MCF 10A (cell line): ENCODE measurements at regions not wholly inside any gene's neighbourhood (a gene's known extent, or its start where the extent isn't known, plus 50 kb on each side); places are given as distances from the start of the nearest gene placed in this dataset.
A peak's percentile ranks its signal among the peaks of the same experiment; 100 is the strongest.

Experiments used
- BruUV-seq: library from RNA; stranded (reverse); fragments of 400-500 nt; replicated peaks from 2 replicates; lab custom pipeline; 2021; lab: Mats Ljungman, UMichigan
- CTCF ChIA-PET: fragments of 300-600 bp; sonication (Branson Sonifier 250); formaldehyde crosslinking; extraction: SDS; loops from one replicate; lab custom pipeline; 2021; ENCODE audit warnings: antibody characterized with exemption, inconsistent platforms; lab: Yijun Ruan, JAX
- POLR2A ChIA-PET: fragments of 300-600, 350-650 bp; sonication (Branson Sonifier 250); formaldehyde crosslinking; extraction: SDS; loops from one replicate; lab custom pipeline; 2020; ENCODE audit warnings: antibody characterized with exemption, inconsistent platforms; lab: Yijun Ruan, JAX
- DNase-seq: peaks from one replicate; pipeline ENCODE4 v3.0.0-alpha.2; 2018; ENCODE audit not compliant: unreplicated experiment
- H3K27ac Mint-ChIP-seq: one replicate; pipeline ENCODE4 v1.8.0; 2022; ENCODE audit warnings: mild to moderate bottlenecking, low read depth, mixed read lengths; ENCODE audit not compliant: unreplicated experiment
- H3K27me3 Mint-ChIP-seq: one replicate; pipeline ENCODE4 v1.8.0; 2022; ENCODE audit warnings: mixed read lengths; ENCODE audit not compliant: insufficient read depth, unreplicated experiment
- H3K36me3 Mint-ChIP-seq: one replicate; pipeline ENCODE4 v1.8.0; 2022; ENCODE audit warnings: mild to moderate bottlenecking, moderate library complexity, mixed read lengths; ENCODE audit not compliant: insufficient read depth, unreplicated experiment
- H3K4me1 Mint-ChIP-seq: one replicate; pipeline ENCODE4 v1.8.0; 2022; ENCODE audit warnings: mixed read lengths; ENCODE audit not compliant: insufficient read depth, unreplicated experiment
- H3K4me3 Mint-ChIP-seq: one replicate; pipeline ENCODE4 v1.8.0; 2022; ENCODE audit warnings: mild to moderate bottlenecking, moderate library complexity, mixed read lengths; ENCODE audit not compliant: unreplicated experiment
- H3K9me3 Mint-ChIP-seq: one replicate; pipeline ENCODE4 v1.8.0; 2022; ENCODE audit warnings: mixed read lengths; ENCODE audit not compliant: unreplicated experiment
- CTCF ChIP-seq: fragments of 200-600 bp; IDR thresholded peaks from one replicate; pipeline ENCODE4 v1.8.0; 2022; ENCODE audit warnings: antibody characterized with exemption, mild to moderate bottlenecking; ENCODE audit not compliant: unreplicated experiment
- intact Hi-C: fragments of 100-400 bp; cut with micrococcal nuclease; formaldehyde crosslinking; loops from 2 replicates; pipeline ENCODE4 v1.14.1; 2022

- no TSS peak for BruUV-seq
- ChIA-PET POLR2A (no interaction called here), CTCF (interaction anchor here (0.7 kb wide), 1 partner anchor 1113 kb away, joined by 4 read pairs; no protein-coding TSS in a partner anchor)
- Mint-ChIP-seq H3K9me3 (no peaks in the 10 kb centered on the region), H3K4me3 (no peak overlapping the region), H3K27me3 (no peaks in the 10 kb centered on the region), H3K27ac (no peak overlapping the region), H3K4me1 (no peaks in the 10 kb centered on the region), H3K36me3 (no peaks in the 10 kb centered on the region)
- no peak for TF ChIP-seq CTCF
- no peak for DNase-seq
- intact Hi-C loops, result no loop called here
Measured at GRCh38 chr11:45530776-45531175, 134.6 kb downstream of the CHST1 start.

- Mint-ChIP-seq H3K27ac (no peak overlapping the region), H3K4me3 (no peak overlapping the region), H3K27me3 (no peaks in the 10 kb centered on the region), H3K9me3 (no peaks in the 10 kb centered on the region), H3K36me3 (no peaks in the 10 kb centered on the region), H3K4me1 (no peaks in the 10 kb centered on the region)
- CTCF ChIA-PET, result no interaction called here
- no peak for TF ChIP-seq CTCF
- DNase-seq, result no peak
- BruUV-seq, result no TSS peak
- intact Hi-C loops, result no loop called here
- POLR2A ChIA-PET, result no interaction called here
Measured at GRCh38 chr11:45530111-45530510, 135.3 kb downstream of the CHST1 start.

GRCh38 chr11:45528435-45528834 is 137.0 kb downstream of the CHST1 start:
- no peak for DNase-seq
- no peaks in the 10 kb centered on the region for H3K9me3 Mint-ChIP-seq
- no peaks in the 10 kb centered on the region for H3K36me3 Mint-ChIP-seq
- no peak overlapping the region for H3K27ac Mint-ChIP-seq
- H3K4me1 Mint-ChIP-seq, result no peaks in the 10 kb centered on the region
- BruUV-seq, result no TSS peak
- intact Hi-C loops, result no loop called here
- CTCF ChIA-PET, result no interaction called here
- no peaks in the 10 kb centered on the region for H3K27me3 Mint-ChIP-seq
- no peak for TF ChIP-seq CTCF
- POLR2A ChIA-PET, result interaction anchor here (0.6 kb wide), 1 partner anchor 132 kb away, joined by 3 read pairs; no protein-coding TSS in a partner anchor
- H3K4me3 Mint-ChIP-seq, result no peak overlapping the region

- Mint-ChIP-seq H3K4me3 (no peak overlapping the region), H3K4me1 (no peaks in the 10 kb centered on the region), H3K36me3 (no peaks in the 10 kb centered on the region), H3K9me3 (no peaks in the 10 kb centered on the region), H3K27me3 (no peaks in the 10 kb centered on the region), H3K27ac (no peak overlapping the region)
- no TSS peak for BruUV-seq
- no peak for TF ChIP-seq CTCF
- peak; percentile 9 for DNase-seq
- ChIA-PET POLR2A (no interaction called here), CTCF (no interaction called here)
- intact Hi-C loops, result no loop called here
Measured at GRCh38 chr11:45527898-45528297, 137.5 kb downstream of the CHST1 start.
